Trophoblast cell (in vitro differentiated cells and primary cell): ENCODE measurements at regions not wholly inside any gene's neighbourhood (a gene's known extent, or its start where the extent isn't known, plus 50 kb on each side); places are given as distances from the start of the nearest gene placed in this dataset.

Experiments
- DNase-seq, 2 donors: peaks; one replicate each; pipeline ENCODE4 v3.0.0-alpha.2; 2016
- H2AFZ ChIP-seq: 2 replicates; pipeline ENCODE4 v1.6.1; 2013; ENCODE audit warnings: low read length, moderate library complexity, mild to moderate bottlenecking; ENCODE audit not compliant: insufficient read depth, poor library complexity
- H2AK5ac ChIP-seq: 2 replicates; pipeline ENCODE4 v1.6.1; 2013; ENCODE audit warnings: mild to moderate bottlenecking, low read length
- H2BK120ac ChIP-seq: 2 replicates; pipeline ENCODE4 v1.6.1; 2013; ENCODE audit warnings: low read length, mild to moderate bottlenecking, moderate library complexity; ENCODE audit not compliant: insufficient read depth, poor library complexity
- H2BK12ac ChIP-seq: 2 replicates; pipeline ENCODE4 v1.6.1; 2013; ENCODE audit warnings: mild to moderate bottlenecking, low read length, moderate library complexity
- H2BK5ac ChIP-seq: 2 replicates; pipeline ENCODE4 v1.6.1; 2013; ENCODE audit warnings: low read length, low read depth, moderate library complexity, mild to moderate bottlenecking; ENCODE audit not compliant: poor library complexity
- H3K14ac ChIP-seq: 2 replicates; pipeline ENCODE4 v1.6.1; 2013; ENCODE audit warnings: mild to moderate bottlenecking, low read length
- H3K18ac ChIP-seq: 2 replicates; pipeline ENCODE4 v1.6.1; 2013; ENCODE audit warnings: mild to moderate bottlenecking, low read length
- H3K23ac ChIP-seq: 2 replicates; pipeline ENCODE4 v1.6.1; 2013; ENCODE audit warnings: low read length
- H3K27ac ChIP-seq: 2 replicates; pipeline ENCODE4 v1.5.1; 2013; ENCODE audit warnings: low read depth, mild to moderate bottlenecking, inconsistent platforms, low read length, moderate library complexity
- H3K27me3 ChIP-seq: 2 replicates; pipeline ENCODE4 v1.6.1; 2013; ENCODE audit warnings: inconsistent platforms, mild to moderate bottlenecking, low read length, moderate library complexity; ENCODE audit not compliant: insufficient read depth
- H3K36me3 ChIP-seq, 2 experiments: 1 replicate in 1 of 2; 2 replicates in 1 of 2; pipeline ENCODE4 v1.6.1; 2013; ENCODE audit warnings: low read length in 2 of 2, mild to moderate bottlenecking in 2 of 2, moderate library complexity in 1 of 2; ENCODE audit not compliant: insufficient read depth in 2 of 2, control insufficient read depth in 1 of 2
- H3K4ac ChIP-seq: 2 replicates; pipeline ENCODE4 v1.6.1; 2013; ENCODE audit warnings: low read depth, mild to moderate bottlenecking, low read length, moderate library complexity
- H3K4me1 ChIP-seq, 2 experiments: 1 replicate in 1 of 2; 2 replicates in 1 of 2; pipeline ENCODE4 v1.6.1; 2013; ENCODE audit warnings: low read length in 2 of 2, mild to moderate bottlenecking in 2 of 2, moderate library complexity in 1 of 2; ENCODE audit not compliant: insufficient read depth in 2 of 2, control insufficient read depth in 1 of 2
- H3K4me2 ChIP-seq: 2 replicates; pipeline ENCODE4 v1.6.1; 2013; ENCODE audit warnings: inconsistent platforms, mild to moderate bottlenecking, low read length, moderate library complexity
- H3K4me3 ChIP-seq: 2 replicates; pipeline ENCODE4 v1.5.1; 2013; ENCODE audit warnings: mild to moderate bottlenecking, low read depth, low read length, inconsistent platforms
- H3K79me1 ChIP-seq: one replicate; pipeline ENCODE4 v1.6.1; 2013; ENCODE audit warnings: low read length
- H3K79me2 ChIP-seq: 2 replicates; pipeline ENCODE4 v1.6.1; 2013; ENCODE audit warnings: low read length, mild to moderate bottlenecking; ENCODE audit not compliant: control insufficient read depth, insufficient read depth, poor library complexity
- H3K9ac ChIP-seq: 2 replicates; pipeline ENCODE4 v1.6.1; 2013; ENCODE audit warnings: mild to moderate bottlenecking, low read length
- H3K9me3 ChIP-seq: 2 replicates; pipeline ENCODE4 v1.6.1; 2013; ENCODE audit warnings: low read depth, mild to moderate bottlenecking, control low read depth, inconsistent platforms, low read length; ENCODE audit not compliant: insufficient read depth
- H4K12ac ChIP-seq: 2 replicates; pipeline ENCODE4 v1.6.1; 2013; ENCODE audit warnings: low read depth, mild to moderate bottlenecking, low read length, moderate library complexity
- H4K8ac ChIP-seq: 2 replicates; pipeline ENCODE4 v1.6.1; 2013; ENCODE audit warnings: low read depth, mild to moderate bottlenecking, low read length, moderate library complexity
- H4K91ac ChIP-seq: one replicate; pipeline ENCODE4 v1.6.1; 2013; ENCODE audit warnings: low read depth, mild to moderate bottlenecking, low read length, moderate library complexity
- WGBS: extraction: QIAGEN DNeasy Blood & Tissue Kit; methylation state at CpG from one replicate; pipeline ENCODE4 v1.1.7; 2013; ENCODE audit warnings: missing lambda C conversion rate; ENCODE audit not compliant: insufficient read length, insufficient coverage; ENCODE audit errors: extremely low coverage; 5-methylcytosine and 5-hydroxymethylcytosine counted together

GRCh38 chr22:49415151-49415951 lies 412.3 kb downstream of the BRD1 start:
- no CpG with 5 or more reads among the region's 21 CpGs for WGBS
- no peak for DNase-seq
- Histone ChIP-seq H3K4me2 (no peak overlapping the region), H2AK5ac (no peak overlapping the region), H2BK5ac (no peak overlapping the region), H3K4ac (no peak overlapping the region), H3K4me1 (peaks cover 0 to 2% of the 10 kb centered on the region in 2 experiments), H3K79me1 (no peaks in the 10 kb centered on the region), H2AFZ (no peak overlapping the region), H4K12ac (no peak overlapping the region), H4K8ac (no peak overlapping the region), H2BK120ac (no peak overlapping the region), H3K14ac (no peak overlapping the region), H3K36me3 (no peaks in the 10 kb centered on the region), H3K79me2 (no peaks in the 10 kb centered on the region), H3K27me3 (no peaks in the 10 kb centered on the region), H2BK12ac (no peak overlapping the region), H3K4me3 (no peak overlapping the region), H3K27ac (no peak overlapping the region), H4K91ac (no peak overlapping the region), H3K9ac (no peak overlapping the region), H3K18ac (no peak overlapping the region), H3K23ac (no peak overlapping the region), H3K9me3 (no peaks in the 10 kb centered on the region)

GRCh38 chr22:49413551-49413950 lies 414.1 kb downstream of the BRD1 start:
- Histone ChIP-seq H3K18ac (no peak overlapping the region), H3K9me3 (no peaks in the 10 kb centered on the region), H4K12ac (no peak overlapping the region), H3K27ac (no peak overlapping the region), H4K91ac (no peak overlapping the region), H4K8ac (no peak overlapping the region), H2BK12ac (no peak overlapping the region), H3K4me1 (peaks cover 0 to 2% of the 10 kb centered on the region in 2 experiments), H3K4ac (no peak overlapping the region), H2AFZ (no peak overlapping the region), H2AK5ac (no peak overlapping the region), H3K79me1 (no peaks in the 10 kb centered on the region), H3K9ac (no peak overlapping the region), H3K79me2 (no peaks in the 10 kb centered on the region), H3K14ac (no peak overlapping the region), H3K23ac (no peak overlapping the region), H3K4me2 (no peak overlapping the region), H3K27me3 (no peaks in the 10 kb centered on the region), H2BK5ac (no peak overlapping the region), H3K36me3 (no peaks in the 10 kb centered on the region), H3K4me3 (no peak overlapping the region), H2BK120ac (no peak overlapping the region)
- no peak for DNase-seq
- WGBS = no CpG with 5 or more reads among the region's 9 CpGs

GRCh38 chr22:49413146-49413545 lies 414.5 kb downstream of the BRD1 start:
- Histone ChIP-seq H3K36me3 (no peaks in the 10 kb centered on the region), H4K12ac (no peak overlapping the region), H3K18ac (no peak overlapping the region), H3K23ac (no peak overlapping the region), H2BK120ac (no peak overlapping the region), H3K4me2 (no peak overlapping the region), H3K27me3 (no peaks in the 10 kb centered on the region), H2AFZ (no peak overlapping the region), H3K4me1 (peaks cover 0 to 2% of the 10 kb centered on the region in 2 experiments), H2BK5ac (no peak overlapping the region), H3K14ac (no peak overlapping the region), H3K27ac (no peak overlapping the region), H3K4me3 (no peak overlapping the region), H3K9me3 (no peaks in the 10 kb centered on the region), H3K4ac (no peak overlapping the region), H3K9ac (no peak overlapping the region), H2BK12ac (no peak overlapping the region), H3K79me2 (no peaks in the 10 kb centered on the region), H2AK5ac (no peak overlapping the region), H4K91ac (no peak overlapping the region), H3K79me1 (no peaks in the 10 kb centered on the region), H4K8ac (no peak overlapping the region)
- no peak for DNase-seq
- no CpG with 5 or more reads among the region's 8 CpGs for WGBS

GRCh38 chr22:49412236-49412635 lies 415.4 kb downstream of the BRD1 start:
- Histone ChIP-seq H3K18ac (no peak overlapping the region), H3K4ac (no peak overlapping the region), H3K4me2 (no peak overlapping the region), H4K12ac (no peak overlapping the region), H2BK120ac (no peak overlapping the region), H4K91ac (no peak overlapping the region), H3K36me3 (no peaks in the 10 kb centered on the region), H3K27ac (no peak overlapping the region), H3K79me1 (no peaks in the 10 kb centered on the region), H3K79me2 (no peaks in the 10 kb centered on the region), H3K4me3 (no peak overlapping the region), H3K9ac (no peak overlapping the region), H2AK5ac (no peak overlapping the region), H3K4me1 (peaks cover 0 to 2% of the 10 kb centered on the region in 2 experiments), H2BK5ac (no peak overlapping the region), H3K9me3 (no peaks in the 10 kb centered on the region), H2AFZ (no peak overlapping the region), H3K14ac (no peak overlapping the region), H2BK12ac (no peak overlapping the region), H3K23ac (no peak overlapping the region), H3K27me3 (no peaks in the 10 kb centered on the region), H4K8ac (no peak overlapping the region)
- WGBS = no CpG with 5 or more reads among the region's 13 CpGs
- DNase-seq = no peak
